Head of caudate nucleus (tissue), 42 donors: ENCODE measurements at regions not wholly inside any gene's neighbourhood (a gene's known extent, or its start where the extent isn't known, plus 50 kb on each side); places are given as distances from the start of the nearest gene placed in this dataset.

Experiments
- DNase-seq, 42 donors: peaks; one replicate each; pipeline versions ENCODE4 v3.0.0 to v3.0.0-alpha.2; 2020 to 2021; ENCODE audit warnings: mixed read lengths in 7 of 42
- intact Hi-C: fragments of 100-400 bp; cut with DNase I; formaldehyde crosslinking; loops from one replicate; pipeline ENCODE4 v1.15.0; 2022

GRCh38 chr12:127542391-127542790, 724.6 kb upstream of the TMEM132C start:
- no peak for DNase-seq
- intact Hi-C loops, result no loop called here

- intact Hi-C loops, result no loop called here
- no peak for DNase-seq
Observed at GRCh38 chr12:127542931-127543330, 724.0 kb upstream of the TMEM132C start.

- no peak for DNase-seq
- intact Hi-C loops, result no loop called here
Observed at GRCh38 chr12:127546721-127547505, 720.1 kb upstream of the TMEM132C start.

GRCh38 chr12:127548123-127548553, 718.8 kb upstream of the TMEM132C start:
- no peak for DNase-seq
- intact Hi-C loops, result no loop called here

GRCh38 chr12:127550271-127550670, 716.7 kb upstream of the TMEM132C start:
- no peak for DNase-seq
- intact Hi-C loops, result no loop called here

- no peak for DNase-seq
- intact Hi-C loops, result no loop called here
Observed at GRCh38 chr12:127552838-127553237, 714.1 kb upstream of the TMEM132C start.

GRCh38 chr12:127555071-127555470, 711.9 kb upstream of the TMEM132C start:
- intact Hi-C loops, result no loop called here
- DNase-seq, result no peak

- intact Hi-C loops, result no loop called here
- DNase-seq, result no peak
Observed at GRCh38 chr12:127556231-127556886, 710.6 kb upstream of the TMEM132C start.

GRCh38 chr12:127558361-127558760, 708.6 kb upstream of the TMEM132C start:
- DNase-seq, result no peak
- intact Hi-C loops, result no loop called here

GRCh38 chr12:127559349-127560040, 707.5 kb upstream of the TMEM132C start:
- intact Hi-C loops, result no loop called here
- DNase-seq, result no peak

- DNase-seq, result no peak
- intact Hi-C loops, result no loop called here
Observed at GRCh38 chr12:127560041-127560478, 706.9 kb upstream of the TMEM132C start.

- intact Hi-C loops, result no loop called here
- DNase-seq, result no peak
Observed at GRCh38 chr12:127562816-127563215, 704.2 kb upstream of the TMEM132C start.

GRCh38 chr12:127565241-127565640, 701.7 kb upstream of the TMEM132C start:
- intact Hi-C loops, result no loop called here
- DNase-seq, result no peak

GRCh38 chr12:127567531-127567930, 699.4 kb upstream of the TMEM132C start:
- intact Hi-C loops, result no loop called here
- no peak for DNase-seq

GRCh38 chr12:127570387-127570786, 696.6 kb upstream of the TMEM132C start:
- intact Hi-C loops, result no loop called here
- no peak for DNase-seq

- DNase-seq, result no peak
Observed at GRCh38 chr12:127570793-127571360, 696.1 kb upstream of the TMEM132C start.

GRCh38 chr12:127571578-127571977, 695.4 kb upstream of the TMEM132C start:
- intact Hi-C loops, result no loop called here

More at GRCh38 chr12:127570793-127571360, 696.1 kb upstream of the TMEM132C start:
- intact Hi-C loops, result no loop called here

GRCh38 chr12:127579446-127579845, 687.5 kb upstream of the TMEM132C start:
- intact Hi-C loops, result no loop called here
- no peak for DNase-seq

More at GRCh38 chr12:127571578-127571977, 695.4 kb upstream of the TMEM132C start:
- DNase-seq, result no peak

GRCh38 chr12:127582074-127582473, 684.9 kb upstream of the TMEM132C start:
- no peak for DNase-seq
- intact Hi-C loops, result no loop called here

- intact Hi-C loops, result no loop called here
- no peak for DNase-seq
Observed at GRCh38 chr12:127583041-127583440, 683.9 kb upstream of the TMEM132C start.
